GM12878 (cell line): ENCODE measurements at regions not wholly inside any gene's neighbourhood (a gene's known extent, or its start where the extent isn't known, plus 50 kb on each side); places are given as distances from the start of the nearest gene placed in this dataset.
A peak's percentile ranks its signal among the peaks of the same experiment; 100 is the strongest.

Experiments
- ATAC-seq: fragments of 200-7000 bp; cut with Tn5 transposase; 3 replicates; pipeline ENCODE4 v1.9.1; 2020; ENCODE audit warnings: mild to moderate bottlenecking, moderate library complexity
- BruUV-seq: library from RNA; stranded (reverse); fragments of 400-500 nt; replicated peaks from 2 replicates; lab custom pipeline; 2021; lab: Mats Ljungman, UMichigan
- CTCF ChIA-PET: fragments of 300-600 bp; sonication (Branson Sonifier 250); formaldehyde crosslinking; extraction: SDS; loops from one replicate; lab custom pipeline; 2021; ENCODE audit warnings: inconsistent platforms; lab: Yijun Ruan, JAX
- POLR2A ChIA-PET: fragments of 350-600 bp; formaldehyde crosslinking; extraction: SDS; loops from one replicate; lab custom pipeline; 2021; ENCODE audit warnings: inconsistent platforms; lab: Charles Lee
- RAD21 ChIA-PET: fragments of 300-600 bp; sonication (Branson Sonifier 250); formaldehyde crosslinking; loops from one replicate; lab custom pipeline; 2023; ENCODE audit warnings: antibody characterized with exemption; ENCODE audit not compliant: unreplicated experiment; lab: Charles Lee
- SMC1A ChIA-PET: fragments of 300-600 bp; sonication (Branson Sonifier 250); formaldehyde crosslinking; loops from one replicate; lab custom pipeline; 2023; ENCODE audit not compliant: unreplicated experiment, uncharacterized antibody; lab: Charles Lee
- DNase-seq: peaks from one replicate; pipeline ENCODE4 v3.0.0-alpha.2; 2011; ENCODE audit warnings: low read depth, low spot score
- FAIRE-seq: peaks from 3 replicates; lab custom pipeline; 2011; peaks lifted over from hg19 to GRCh38; lab: Jason Lieb, UNC
- H2AFZ ChIP-seq: 2 replicates; pipeline ENCODE4 v1.6.0; 2011; ENCODE audit warnings: low read depth, low read length, control low read depth; ENCODE audit not compliant: control insufficient read depth
- H3K27ac ChIP-seq: 2 replicates; pipeline ENCODE4 v1.5.1; 2011; ENCODE audit warnings: control low read depth; ENCODE audit not compliant: control insufficient read depth, insufficient read depth
- H3K27me3 ChIP-seq, 2 experiments: replicated peaks in 1 of 2; 2 replicates each; pipeline versions ENCODE4 v1.6.0 to v1.6.1; 2011; ENCODE audit warnings: low read length in 1 of 2; ENCODE audit not compliant: control insufficient read depth in 2 of 2, insufficient read depth in 2 of 2
- H3K36me3 ChIP-seq, 2 experiments: 2 replicates each; pipeline ENCODE4 v1.5.1; 2011; ENCODE audit warnings: low read length in 1 of 2; ENCODE audit not compliant: control insufficient read depth in 2 of 2, insufficient read depth in 2 of 2
- H3K4me1 ChIP-seq: 2 replicates; pipeline ENCODE4 v1.6.1; 2011; ENCODE audit warnings: mild to moderate bottlenecking, low read length, moderate library complexity, mixed read lengths; ENCODE audit not compliant: control insufficient read depth, insufficient read depth
- H3K4me2 ChIP-seq: 2 replicates; pipeline ENCODE4 v1.6.0; 2011; ENCODE audit warnings: control low read depth; ENCODE audit not compliant: control insufficient read depth, insufficient read depth
- H3K4me3 ChIP-seq: fragments of 200-600 bp; sonication (generic); 2 replicates; pipeline ENCODE4 v1.5.1; 2016
- H3K79me2 ChIP-seq: 2 replicates; pipeline ENCODE4 v1.6.0; 2011; ENCODE audit warnings: low read length; ENCODE audit not compliant: control insufficient read depth, insufficient read depth
- H3K9ac ChIP-seq: 2 replicates; pipeline ENCODE4 v1.8.0; 2011; ENCODE audit warnings: low read length, control low read depth, mixed read lengths; ENCODE audit not compliant: control insufficient read depth, insufficient read depth
- H3K9me3 ChIP-seq: replicated peaks from 3 replicates; pipeline ENCODE4 v1.5.1; 2011; ENCODE audit warnings: mild to moderate bottlenecking, low read length; ENCODE audit not compliant: control insufficient read depth, insufficient read depth
- H4K20me1 ChIP-seq: 2 replicates; pipeline ENCODE4 v1.6.0; 2011; ENCODE audit not compliant: control insufficient read depth, insufficient read depth
- CHD2 ChIP-seq: IDR thresholded peaks from 2 replicates; pipeline ENCODE4 v1.6.1; 2011; ENCODE audit warnings: low read depth, low read length, improper control_type of control experiment, borderline replicate concordance
- ETV6 ChIP-seq, 2 experiments: fragments of 450-650 bp in 1 of 2; IDR thresholded peaks in 1 of 2; conservative IDR thresholded peaks in 1 of 2; 2 replicates each; pipeline ENCODE4 v1.6.1; 2014; ENCODE audit warnings: antibody characterized with exemption in 1 of 2, borderline replicate concordance in 1 of 2, low read depth in 1 of 2, mild to moderate bottlenecking in 1 of 2, moderate library complexity in 1 of 2
- IRF4 ChIP-seq: IDR thresholded peaks from 2 replicates; pipeline ENCODE4 v1.6.1; 2011; ENCODE audit warnings: low read depth, low read length
- JUND ChIP-seq: IDR thresholded peaks from 2 replicates; pipeline ENCODE4 v1.6.1; 2012; ENCODE audit warnings: low read depth, mild to moderate bottlenecking, low read length, improper control_type of control experiment, moderate library complexity
- MEF2A ChIP-seq: IDR thresholded peaks from 2 replicates; pipeline ENCODE4 v1.6.1; 2011; ENCODE audit warnings: low read depth, mild to moderate bottlenecking, low read length, moderate library complexity; ENCODE audit not compliant: insufficient read depth
- NFXL1 ChIP-seq: fragments of 450-650 bp; IDR thresholded peaks from 2 replicates; pipeline ENCODE4 v1.6.1; 2017; ENCODE audit warnings: antibody characterized with exemption, mild to moderate bottlenecking, borderline replicate concordance
- SREBF2 ChIP-seq: IDR thresholded peaks from 2 replicates; pipeline ENCODE4 v1.6.1; 2012; ENCODE audit warnings: mild to moderate bottlenecking, low read length
- TCF12 ChIP-seq: IDR thresholded peaks from 2 replicates; pipeline ENCODE4 v1.6.1; 2011; ENCODE audit warnings: low read depth, mild to moderate bottlenecking, low read length
- WRNIP1 ChIP-seq: IDR thresholded peaks from 2 replicates; pipeline ENCODE4 v1.6.1; 2011; ENCODE audit warnings: low read depth, low read length, improper control_type of control experiment, borderline replicate concordance
- YY1 ChIP-seq: IDR thresholded peaks from 2 replicates; pipeline ENCODE4 v1.6.1; 2011; ENCODE audit warnings: low read depth, mild to moderate bottlenecking, low read length
- ZNF217 ChIP-seq: fragments of 450-650 bp; IDR thresholded peaks from 2 replicates; pipeline ENCODE4 v1.6.1; 2017; ENCODE audit warnings: antibody characterized with exemption, mild to moderate bottlenecking
- ZNF687 ChIP-seq: fragments of 450-650 bp; IDR thresholded peaks from 2 replicates; pipeline ENCODE4 v1.6.1; 2017; ENCODE audit warnings: mild to moderate bottlenecking, moderate library complexity
- WGBS: methylation state at CpG from one replicate; pipeline ENCODE4 v1.1.6; 2016; ENCODE audit warnings: low lambda C conversion rate; ENCODE audit not compliant: insufficient replicate concordance, insufficient coverage; ENCODE audit errors: missing lambda C conversion rate; 5-methylcytosine and 5-hydroxymethylcytosine counted together
- in situ Hi-C: fragments of 300-500 bp; cut with MboI; formaldehyde crosslinking; loops from 9 replicates; pipeline ENCODE4 v1.14.3; 2018; ENCODE audit warnings: mixed read lengths
- intact Hi-C: fragments of 100-400 bp; cut with micrococcal nuclease; formaldehyde crosslinking; loops from one replicate; pipeline ENCODE4 v1.14.2; 2022; ENCODE audit not compliant: unreplicated experiment

GRCh38 chr6:28782113-28782673 lies 141.6 kb downstream of the TRIM27 start:
- no peaks in the 10 kb centered on the region for H4K20me1 ChIP-seq
- DNase-seq (no peak), FAIRE-seq (no peak), ATAC-seq (no peak)
- H3K27ac ChIP-seq = no peak overlapping the region
- H3K27me3 ChIP-seq = peaks cover 0 to 4% of the 10 kb centered on the region in 2 experiments; a peak in 1 of 4 replicates
- peak overlapping the region; percentile 6; the same call in 1 of the 2 replicates for H2AFZ ChIP-seq
- no peaks in the 10 kb centered on the region for H3K36me3 ChIP-seq
- 22% methylated on average over 5 of the region's 5 CpGs for WGBS
- H3K79me2 ChIP-seq = no peaks in the 10 kb centered on the region
- H3K9me3 ChIP-seq = no peaks in the 10 kb centered on the region; the same call in 1 of the 3 replicates
- ChIA-PET POLR2A (interaction anchor here (0.6 kb wide), 1 partner anchor 54 kb away, joined by 3 read pairs; no protein-coding TSS in a partner anchor), SMC1A (no interaction called here), RAD21 (no interaction called here), CTCF (no interaction called here)
- BruUV-seq = no TSS peak
- H3K4me1 ChIP-seq = no peaks in the 10 kb centered on the region
- H3K9ac ChIP-seq = no peak overlapping the region
- no peak overlapping the region for H3K4me3 ChIP-seq
- no peak for TF ChIP-seq CHD2
- H3K4me2 ChIP-seq = 0 out of 2 replicates have a peak overlapping the region, but pooled peaks have one; percentile 17
- in situ Hi-C loops = no loop called here
- intact Hi-C loops = no loop called here

DNA sequence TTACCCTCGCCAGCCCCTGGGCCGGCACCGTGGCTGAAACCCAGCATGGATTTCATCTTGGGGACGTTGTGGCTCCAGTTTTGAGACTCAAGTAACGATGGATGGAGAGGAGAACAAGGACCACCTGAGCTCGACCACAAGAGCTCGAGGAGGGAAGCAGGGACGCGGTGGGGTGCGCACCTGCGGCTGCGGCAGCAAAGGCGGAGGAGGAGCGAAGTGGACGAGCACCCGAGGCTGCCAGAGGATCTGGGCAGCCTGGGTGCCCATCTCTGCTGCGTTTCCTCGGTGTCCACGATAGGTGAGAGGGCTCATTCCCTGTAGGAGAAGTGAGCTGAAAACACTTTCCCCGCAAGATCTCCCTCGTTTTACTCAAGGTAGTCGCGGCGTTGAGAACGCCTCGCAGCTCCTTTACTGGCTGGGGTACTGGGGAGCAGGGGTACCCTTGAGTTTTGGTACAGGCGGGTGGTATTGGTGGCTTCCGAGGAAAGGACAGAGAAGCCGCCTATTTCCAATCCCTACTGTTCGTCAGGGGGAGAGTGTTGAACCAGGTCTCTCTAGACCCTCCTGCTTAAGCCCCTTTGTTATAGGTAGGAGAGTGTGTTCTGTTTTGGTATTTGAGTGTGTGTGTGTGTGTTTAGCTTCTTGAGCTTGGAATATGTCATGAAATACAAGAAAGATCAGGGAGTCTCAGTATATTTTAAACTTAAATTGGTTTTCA lies 137.7 kb downstream of the TRIM27 start:
- intact Hi-C loops (no loop called here), in situ Hi-C loops (no loop called here)
- H3K27ac ChIP-seq = no peak overlapping the region
- H4K20me1 ChIP-seq = no peaks in the 10 kb centered on the region
- no peak overlapping the region for H3K9ac ChIP-seq
- no peak for DNase-seq
- H3K79me2 ChIP-seq = no peaks in the 10 kb centered on the region
- H3K9me3 ChIP-seq = no peaks in the 10 kb centered on the region; the same call in 2 of the 3 replicates
- FAIRE-seq = no peak
- ChIA-PET CTCF (no interaction called here), POLR2A (no interaction called here), SMC1A (no interaction called here), RAD21 (interaction anchor here (1.0 kb wide), 1 partner anchor 9 kb away, joined by 3 read pairs; no protein-coding TSS in a partner anchor)
- ATAC-seq = no peak
- peaks cover 3% of the 10 kb centered on the region for H3K4me1 ChIP-seq
- no peak overlapping the region for H3K4me2 ChIP-seq
- WGBS = 23% methylated on average over 27 of the region's 30 CpGs
- H3K4me3 ChIP-seq = no peak overlapping the region
- no TSS peak for BruUV-seq
- no peak overlapping the region for H2AFZ ChIP-seq
- H3K27me3 ChIP-seq = peaks cover 0 to 6% of the 10 kb centered on the region in 2 experiments; a peak in 1 of 4 replicates
- no peaks in the 10 kb centered on the region for H3K36me3 ChIP-seq
- TF ChIP-seq TCF12 = no peak
- no peak for TF ChIP-seq IRF4
- no peak for TF ChIP-seq JUND
- no peak for TF ChIP-seq ZNF217
- no peak for TF ChIP-seq NFXL1
- no peak for TF ChIP-seq ETV6 (conservative IDR thresholded peaks at IDR 0.05 in 1 of 2, IDR thresholded peaks at IDR 0.05 in 1 of 2; ENCODE audit: borderline replicate concordance in 1 of 2, low read depth in 1 of 2)
- TF ChIP-seq MEF2A = no peak
- no peak for TF ChIP-seq WRNIP1
- TF ChIP-seq ZNF687 = no peak
- no peak for TF ChIP-seq YY1
- TF ChIP-seq SREBF2 = no peak
